Breast epithelium (tissue), 3 donors: ENCODE measurements at regions not wholly inside any gene's neighbourhood (a gene's known extent, or its start where the extent isn't known, plus 50 kb on each side); places are given as distances from the start of the nearest gene placed in this dataset.

Experiments
- CTCF ChIP-seq, 3 donors: fragments of 450-650 bp; IDR thresholded peaks; one replicate each; pipeline ENCODE4 v1.5.1; 2016 to 2017; ENCODE audit warnings: antibody characterized with exemption in 3 of 3, mild to moderate bottlenecking in 3 of 3, moderate library complexity in 3 of 3
- POLR2A ChIP-seq: fragments of 450-650 bp; IDR thresholded peaks from one replicate; pipeline ENCODE4 v1.6.1; 2016; ENCODE audit warnings: antibody characterized with exemption, mild to moderate bottlenecking, moderate library complexity
- POLR2AphosphoS5 ChIP-seq, 3 donors: sonication (generic); formaldehyde crosslinking; IDR thresholded peaks; one replicate each; pipeline ENCODE4 v1.6.1; 2017; ENCODE audit warnings: antibody characterized with exemption in 3 of 3

GRCh38 chr15:62297933-62298332 lies 132.8 kb upstream of the C2CD4B start:
- TF ChIP-seq CTCF (IDR thresholded peaks at IDR 0.05) (no peak), POLR2A (no peak), POLR2AphosphoS5 (IDR thresholded peaks at IDR 0.05) (no peak)
